HG02973 (cell line): ENCODE measurements at regions not wholly inside any gene's neighbourhood (a gene's known extent, or its start where the extent isn't known, plus 50 kb on each side); places are given as distances from the start of the nearest gene placed in this dataset.

Source experiments
- ATAC-seq: cut with Tn5 transposase; IDR thresholded peaks from one replicate; pipeline ENCODE4 v1.9.1; 2021; ENCODE audit warnings: moderate library complexity; ENCODE audit not compliant: unreplicated experiment

- ATAC-seq: no peak
Observed at GRCh38 chr13:22082030-22082429, 411.2 kb downstream of the FGF9 start.

DNA sequence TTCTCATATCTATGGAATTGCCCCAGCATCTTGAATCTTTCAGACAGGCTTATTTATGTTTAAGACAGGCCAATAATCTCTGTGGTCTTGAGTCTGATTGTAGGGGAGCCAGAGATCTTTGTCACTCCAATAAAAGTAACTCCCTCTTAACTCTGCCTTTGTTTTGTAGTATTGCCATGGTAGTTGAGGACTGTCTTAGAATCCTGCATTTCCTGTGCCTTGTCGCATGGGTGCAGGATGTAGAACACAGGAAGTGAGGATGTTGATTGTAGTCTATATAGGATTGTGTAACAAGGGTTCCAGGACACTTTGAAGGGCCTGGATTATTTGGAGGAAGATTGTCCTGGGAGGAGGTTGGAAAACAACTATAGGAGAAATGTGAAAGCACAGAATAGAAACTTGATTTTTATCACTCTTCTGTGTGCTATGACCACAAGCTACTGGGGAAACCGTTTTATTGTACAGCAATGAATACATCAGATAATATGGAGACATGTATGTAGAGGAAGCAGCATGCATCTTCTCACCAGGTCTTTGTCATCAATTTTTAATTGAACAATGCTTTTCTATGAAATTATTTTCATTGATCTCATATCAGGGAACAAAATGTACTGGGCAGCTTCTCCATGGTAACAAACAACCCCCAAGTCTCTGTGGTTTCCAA is 411.7 kb downstream of the FGF9 start:
- ATAC-seq: no peak

DNA sequence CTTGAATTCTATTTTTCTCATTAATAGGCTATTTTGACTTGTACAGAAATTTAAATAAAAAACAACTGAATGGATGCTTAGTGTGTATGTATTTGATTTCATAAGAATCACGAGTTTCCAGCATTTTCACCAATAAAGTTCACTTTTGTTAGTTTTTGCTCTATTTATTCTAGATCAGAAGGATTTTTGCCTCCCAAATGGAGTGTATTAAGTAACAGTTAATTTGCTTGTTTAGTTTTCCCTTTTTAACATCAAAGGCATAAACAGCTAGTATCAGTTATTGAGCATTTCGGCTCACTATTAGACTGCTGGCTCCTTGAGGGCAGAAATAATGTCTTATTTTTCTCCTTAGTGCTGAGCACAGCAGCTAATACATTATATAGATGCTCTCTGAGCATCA is 414.1 kb downstream of the FGF9 start:
- no peak for ATAC-seq

DNA sequence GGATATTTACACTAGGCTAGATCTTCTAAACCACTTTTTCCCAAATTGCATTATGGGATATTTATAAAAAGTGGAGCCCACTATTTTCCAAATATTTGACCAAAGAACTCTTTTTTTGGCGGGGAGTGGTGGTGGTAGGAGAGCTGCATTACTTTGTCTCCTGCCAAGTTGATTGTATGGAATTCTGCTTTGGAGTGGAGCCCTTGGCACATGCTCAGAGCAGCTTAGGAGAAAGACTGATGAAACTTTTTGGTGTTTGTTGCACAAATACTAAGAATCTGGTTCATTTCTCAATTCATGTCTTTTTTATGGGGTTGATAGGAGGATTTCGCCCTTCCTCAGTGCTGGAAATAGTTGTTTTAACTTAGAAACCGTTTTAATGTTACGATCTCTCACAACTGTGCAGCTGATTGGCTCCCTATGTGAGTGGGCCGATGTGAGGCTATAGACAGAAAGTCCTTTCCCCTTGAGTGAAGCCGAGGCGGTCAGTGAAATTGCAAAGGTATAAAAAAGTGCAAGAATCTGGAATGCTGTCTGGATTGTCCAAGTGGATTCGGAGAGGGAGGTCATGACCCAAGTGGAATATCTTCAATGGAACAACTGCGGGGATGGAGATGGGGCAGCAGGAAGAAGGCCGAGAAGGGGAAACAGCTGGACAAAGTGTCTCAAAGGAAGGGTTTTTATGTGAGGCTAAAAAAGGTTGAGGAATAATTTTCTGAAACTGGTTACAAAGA is 415.9 kb downstream of the FGF9 start:
- ATAC-seq: no peak

DNA sequence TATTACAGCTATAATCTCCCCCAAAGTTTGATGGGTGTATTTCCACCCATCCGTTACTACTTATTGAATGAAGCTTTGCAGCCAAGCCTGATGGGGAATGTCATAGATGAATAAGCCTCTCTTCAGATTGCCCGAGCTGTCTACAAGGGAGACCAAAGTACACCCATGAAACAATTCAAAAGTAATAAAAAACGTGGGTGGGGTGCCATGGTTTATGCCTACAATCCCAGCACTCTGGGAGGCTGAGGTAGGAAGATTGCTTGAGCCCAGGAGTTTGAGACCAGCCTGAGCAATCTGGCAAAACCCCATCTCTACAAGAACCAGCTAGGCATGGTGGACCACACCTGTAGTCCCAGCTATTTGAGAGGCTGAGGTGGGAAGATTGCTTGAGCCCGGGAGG is 419.2 kb downstream of the FGF9 start:
- no peak for ATAC-seq

GRCh38 chr13:22091222-22091970 is 420.5 kb downstream of the FGF9 start:
- ATAC-seq: no peak

DNA sequence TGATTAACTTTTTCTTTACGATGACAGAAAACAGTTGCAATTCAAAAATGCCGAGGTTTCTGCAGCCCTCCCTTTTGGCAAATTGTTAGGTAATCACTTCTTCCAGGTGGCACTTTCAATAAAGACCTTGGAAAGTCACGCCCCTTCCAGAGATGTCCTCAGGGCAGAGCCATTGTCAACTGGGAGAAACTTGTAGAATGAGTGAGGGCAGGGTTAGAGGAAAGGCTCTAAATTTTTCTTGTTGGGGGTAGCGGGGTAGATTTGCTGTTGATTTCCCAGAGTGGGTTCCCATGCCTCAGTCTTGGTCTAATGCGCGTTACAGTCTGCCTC is 421.1 kb downstream of the FGF9 start:
- no peak for ATAC-seq

DNA sequence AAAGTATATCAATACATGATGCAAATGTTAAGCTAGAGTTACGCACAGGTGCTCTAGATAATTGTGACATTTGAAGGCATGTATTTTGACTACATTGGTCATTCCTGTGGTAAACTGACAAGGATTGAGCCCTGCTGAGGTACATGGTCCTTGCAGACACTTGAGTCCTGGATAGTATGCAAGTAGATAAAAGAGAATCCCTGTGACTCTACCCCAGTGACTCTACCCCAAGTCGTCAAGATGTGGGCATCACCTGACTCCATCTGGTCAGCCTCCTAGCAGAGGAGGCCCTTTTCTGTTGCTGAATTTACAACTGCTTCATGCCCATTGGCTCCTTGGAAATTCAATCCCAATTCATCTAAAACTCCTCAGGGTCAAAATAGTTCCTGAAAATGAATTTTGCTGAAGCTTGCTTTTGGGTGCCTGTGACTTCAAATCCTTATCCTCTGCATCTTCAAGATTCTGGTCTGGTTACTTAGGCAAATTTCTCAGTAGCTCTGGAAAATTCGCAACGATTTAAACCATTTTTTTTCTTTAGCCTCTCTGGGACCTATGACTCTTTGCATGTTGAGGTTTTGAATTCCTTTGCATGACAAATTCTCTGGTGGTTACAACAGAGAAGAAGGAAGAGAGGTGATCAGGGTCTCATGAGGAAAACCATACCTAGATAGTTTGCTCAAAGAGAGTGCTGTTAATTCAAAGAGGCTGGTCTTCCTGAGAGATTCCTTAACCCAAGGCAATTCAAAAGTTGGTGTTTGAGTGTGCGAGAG is 422.1 kb downstream of the FGF9 start:
- no peak for ATAC-seq

- ATAC-seq: no peak
Observed at GRCh38 chr13:22095794-22096193, 424.9 kb downstream of the FGF9 start.

- no peak for ATAC-seq
Observed at GRCh38 chr13:22099585-22099984, 428.7 kb downstream of the FGF9 start.

GRCh38 chr13:22102271-22102670 is 431.4 kb downstream of the FGF9 start:
- no peak for ATAC-seq

- ATAC-seq: no peak
Observed at GRCh38 chr13:22103046-22104027, 432.5 kb downstream of the FGF9 start.

GRCh38 chr13:22106058-22106457 is 435.2 kb downstream of the FGF9 start:
- ATAC-seq: no peak

DNA sequence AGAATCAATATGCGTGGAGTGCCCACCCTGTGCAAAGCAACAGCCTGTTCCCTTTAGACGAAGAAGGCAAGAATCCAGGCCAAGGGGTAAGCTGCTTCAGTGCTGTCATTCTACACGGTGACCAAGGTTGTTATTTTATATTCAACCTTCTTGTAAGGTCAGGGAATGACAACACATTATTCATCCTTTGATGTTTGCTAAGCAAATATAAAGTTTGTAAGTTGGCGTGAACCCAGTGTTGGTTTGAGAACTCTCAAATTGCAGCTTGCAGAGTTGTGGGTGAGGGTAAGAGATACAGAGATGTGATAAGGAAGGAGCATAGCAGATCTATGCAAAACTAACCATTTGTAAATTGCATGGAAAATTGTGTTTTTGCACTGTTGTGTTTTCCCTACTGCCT is 436.7 kb downstream of the FGF9 start:
- ATAC-seq: no peak

DNA sequence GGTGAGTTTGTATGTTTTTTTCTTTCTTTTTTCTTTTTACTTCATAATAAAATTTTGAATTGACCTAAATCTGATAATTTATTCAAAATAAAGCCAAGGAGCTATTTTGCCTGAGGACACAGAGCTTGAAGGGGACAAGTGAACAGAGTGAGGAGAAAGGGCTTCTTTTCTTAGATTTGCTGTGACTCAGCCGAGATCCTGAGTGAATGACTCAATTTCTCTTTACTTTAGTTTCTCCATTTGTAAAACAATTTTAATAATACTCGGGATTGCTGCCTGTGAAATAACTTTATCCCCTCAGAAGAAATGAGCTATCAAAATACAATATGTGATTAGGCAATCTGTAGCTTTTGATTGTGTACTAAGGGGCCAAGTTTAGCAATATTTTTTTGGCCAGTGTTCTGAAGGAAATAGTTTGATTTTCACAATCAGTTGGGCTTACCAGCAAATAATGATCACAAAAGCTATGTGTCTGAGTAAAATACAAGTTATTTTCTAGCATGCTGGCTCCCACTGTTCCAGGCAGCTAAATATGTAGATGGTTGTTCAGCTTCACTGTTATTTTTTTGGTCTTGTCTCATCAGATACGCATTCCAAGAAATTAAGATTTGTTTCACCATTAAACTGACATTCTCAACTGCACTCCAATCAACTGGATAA is 437.5 kb downstream of the FGF9 start:
- no peak for ATAC-seq

DNA sequence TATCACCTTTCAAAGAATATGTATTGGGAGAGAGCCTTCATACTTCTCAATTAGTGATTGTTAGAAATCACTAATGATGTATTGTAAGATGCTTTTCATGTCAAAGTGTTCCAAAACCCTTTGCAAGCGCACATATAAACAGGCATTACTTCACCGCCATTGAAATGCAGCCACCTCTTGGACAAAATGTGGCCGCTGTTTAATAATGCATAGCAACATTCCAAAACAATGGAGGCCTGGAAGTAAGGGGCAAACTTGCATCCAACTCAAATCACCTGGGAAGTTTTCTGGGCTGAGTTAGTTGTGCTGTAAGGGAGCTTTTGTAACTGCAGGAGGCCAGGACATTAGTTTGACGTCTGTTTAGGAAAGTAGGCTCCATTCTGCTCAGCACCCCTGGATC is 438.1 kb downstream of the FGF9 start:
- no peak for ATAC-seq

DNA sequence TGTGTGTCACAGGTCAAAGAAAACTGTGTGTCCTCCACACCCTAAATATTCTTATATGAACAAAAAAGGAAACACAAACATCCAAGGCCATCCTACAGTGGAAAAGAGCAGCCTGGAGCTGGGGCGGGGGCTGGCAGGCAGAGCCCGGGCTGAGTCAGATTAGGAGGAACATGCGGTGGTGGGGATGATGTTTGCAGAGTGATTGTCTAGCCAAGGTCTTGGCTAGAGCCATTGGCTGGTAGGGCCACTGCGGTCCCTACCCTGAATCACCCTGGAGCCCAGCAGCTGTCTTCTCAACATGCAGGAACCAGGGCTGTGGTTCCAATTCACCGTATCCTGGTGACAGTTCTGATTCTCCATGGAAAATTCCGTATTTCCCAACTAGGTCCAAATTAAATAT is 439.5 kb downstream of the FGF9 start:
- ATAC-seq: no peak

- no peak for ATAC-seq
Observed at GRCh38 chr13:22111152-22111783, 440.4 kb downstream of the FGF9 start.

DNA sequence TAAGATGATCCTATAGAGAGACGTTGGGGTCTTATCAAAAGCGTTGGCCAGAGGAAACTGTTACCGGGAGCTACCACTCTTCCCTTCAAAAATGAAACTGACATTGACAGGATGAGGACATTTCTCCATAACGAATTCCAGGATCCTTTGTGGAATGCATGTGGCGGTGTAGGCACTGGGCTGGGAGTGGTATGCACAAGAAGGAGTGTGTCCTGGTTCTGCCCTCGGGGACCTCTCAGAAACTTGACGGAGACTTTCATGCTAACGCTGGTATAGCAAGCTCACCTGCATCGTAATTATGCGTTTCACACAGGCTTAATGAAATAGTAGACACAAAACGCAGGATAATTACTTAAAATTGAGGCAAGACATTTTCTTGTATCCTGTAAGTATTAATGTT is 441.1 kb downstream of the FGF9 start:
- ATAC-seq: no peak
